GM12864 (cell line): ENCODE measurements at regions not wholly inside any gene's neighbourhood (a gene's known extent, or its start where the extent isn't known, plus 50 kb on each side); places are given as distances from the start of the nearest gene placed in this dataset.

Experiments used
- DNase-seq: peaks from one replicate; pipeline ENCODE4 v3.0.0-alpha.2; 2011; ENCODE audit warnings: low read depth
- H3K4me3 ChIP-seq: 2 replicates; pipeline ENCODE4 v1.5.1; 2011; ENCODE audit warnings: mild to moderate bottlenecking, low read depth, low read length, control low read depth
- CTCF ChIP-seq: IDR thresholded peaks from 2 replicates; pipeline ENCODE4 v1.5.1; 2011; ENCODE audit warnings: low read depth, mild to moderate bottlenecking, moderate library complexity, low read length, control low read depth, inconsistent platforms; ENCODE audit errors: missing control alignments

- TF ChIP-seq CTCF: no peak
- DNase-seq: no peak
- H3K4me3 ChIP-seq: no peak overlapping the region
Observed at GRCh38 chr12:47015381-47015780, 64.0 kb upstream of the PCED1B start.

- DNase-seq: no peak
- TF ChIP-seq CTCF: no peak
- no peak overlapping the region for H3K4me3 ChIP-seq
Observed at GRCh38 chr12:47017041-47017713, 62.2 kb upstream of the PCED1B start.

- no peak overlapping the region for H3K4me3 ChIP-seq
- TF ChIP-seq CTCF: no peak
- no peak for DNase-seq
Observed at GRCh38 chr12:47017901-47018475, 61.4 kb upstream of the PCED1B start.

GRCh38 chr12:47020211-47020821, 59.1 kb upstream of the PCED1B start:
- TF ChIP-seq CTCF: no peak
- H3K4me3 ChIP-seq: no peak overlapping the region
- no peak for DNase-seq

GRCh38 chr12:47021298-47021697, 58.1 kb upstream of the PCED1B start:
- TF ChIP-seq CTCF: peak; percentile 48
- H3K4me3 ChIP-seq: no peak overlapping the region
- peak; percentile 19 for DNase-seq

GRCh38 chr12:47022296-47022695, 57.1 kb upstream of the PCED1B start:
- no peak for DNase-seq
- no peak for TF ChIP-seq CTCF
- H3K4me3 ChIP-seq: no peak overlapping the region
